Body of pancreas (tissue), 4 donors: ENCODE measurements at regions not wholly inside any gene's neighbourhood (a gene's known extent, or its start where the extent isn't known, plus 50 kb on each side); places are given as distances from the start of the nearest gene placed in this dataset.

ENCODE experiments used
- POLR2A ChIP-seq, 3 donors: fragments of 450-650 bp; IDR thresholded peaks; one replicate each; pipeline ENCODE4 v1.6.1; 2016; ENCODE audit warnings: antibody characterized with exemption in 3 of 3, mild to moderate bottlenecking in 2 of 3
- TF ChIP-seq, protein P1 (sequence below), 7 experiments: fragments of 450-650 bp in 4 of 7; fragments of 200-600 bp in 3 of 7; sonication (generic) in 3 of 7; IDR thresholded peaks; one replicate each; pipeline ENCODE4 v1.5.1; 2016 to 2019; ENCODE audit warnings: antibody characterized with exemption in 7 of 7

DNA sequence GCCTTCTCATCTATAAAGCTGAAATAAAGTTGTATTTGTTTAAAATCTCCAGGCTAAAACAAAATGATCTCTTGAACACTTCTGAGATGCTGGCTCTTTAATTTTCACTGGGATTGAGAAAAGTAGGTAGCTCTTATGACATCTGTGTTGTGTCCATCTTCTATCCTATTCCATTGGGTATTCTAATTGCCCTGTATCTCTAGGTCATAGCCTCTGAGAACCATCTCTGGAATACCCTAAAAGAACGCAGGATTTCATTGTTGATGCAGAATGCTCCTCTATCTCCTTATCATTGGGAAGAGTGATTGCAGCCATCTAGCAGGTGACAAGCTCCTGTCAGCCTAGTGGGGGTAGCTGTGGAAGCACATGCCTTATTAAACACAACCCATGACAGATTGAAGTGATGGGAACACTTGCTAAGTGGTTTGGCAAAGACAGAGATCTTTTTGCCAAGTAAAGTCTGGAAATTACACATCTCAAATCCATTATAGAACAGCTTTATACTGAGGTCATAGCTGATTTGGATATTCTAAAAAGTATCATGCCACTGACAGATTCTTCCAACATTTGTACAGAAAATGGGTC is 178.2 kb downstream of the TDRD15 start:
- TF ChIP-seq, protein P1, sequence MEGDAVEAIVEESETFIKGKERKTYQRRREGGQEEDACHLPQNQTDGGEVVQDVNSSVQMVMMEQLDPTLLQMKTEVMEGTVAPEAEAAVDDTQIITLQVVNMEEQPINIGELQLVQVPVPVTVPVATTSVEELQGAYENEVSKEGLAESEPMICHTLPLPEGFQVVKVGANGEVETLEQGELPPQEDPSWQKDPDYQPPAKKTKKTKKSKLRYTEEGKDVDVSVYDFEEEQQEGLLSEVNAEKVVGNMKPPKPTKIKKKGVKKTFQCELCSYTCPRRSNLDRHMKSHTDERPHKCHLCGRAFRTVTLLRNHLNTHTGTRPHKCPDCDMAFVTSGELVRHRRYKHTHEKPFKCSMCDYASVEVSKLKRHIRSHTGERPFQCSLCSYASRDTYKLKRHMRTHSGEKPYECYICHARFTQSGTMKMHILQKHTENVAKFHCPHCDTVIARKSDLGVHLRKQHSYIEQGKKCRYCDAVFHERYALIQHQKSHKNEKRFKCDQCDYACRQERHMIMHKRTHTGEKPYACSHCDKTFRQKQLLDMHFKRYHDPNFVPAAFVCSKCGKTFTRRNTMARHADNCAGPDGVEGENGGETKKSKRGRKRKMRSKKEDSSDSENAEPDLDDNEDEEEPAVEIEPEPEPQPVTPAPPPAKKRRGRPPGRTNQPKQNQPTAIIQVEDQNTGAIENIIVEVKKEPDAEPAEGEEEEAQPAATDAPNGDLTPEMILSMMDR (IDR thresholded peaks at IDR 0.05) = no peak
- no peak for TF ChIP-seq POLR2A (IDR thresholded peaks at IDR 0.05)
